CD4-positive, alpha-beta T cell (primary cell): ENCODE measurements at regions not wholly inside any gene's neighbourhood (a gene's known extent, or its start where the extent isn't known, plus 50 kb on each side); places are given as distances from the start of the nearest gene placed in this dataset.
A peak's percentile ranks its signal among the peaks of the same experiment; 100 is the strongest.

Experiments
- ATAC-seq: fragments of 200-7000 bp; cut with Tn5 transposase; one replicate; pipeline ENCODE4 v1.10.0; 2022; ENCODE audit warnings: mild to moderate bottlenecking; ENCODE audit not compliant: poor library complexity
- CTCF ChIA-PET: fragments of 350-600 bp; sonication (Branson Sonifier 250); formaldehyde crosslinking; loops from one replicate; lab custom pipeline; 2021; ENCODE audit warnings: antibody characterized with exemption, inconsistent platforms; lab: Charles Lee
- POLR2A ChIA-PET: fragments of 350-600 bp; sonication (Branson Sonifier 250); formaldehyde crosslinking; loops from one replicate; lab custom pipeline; 2021; ENCODE audit warnings: antibody characterized with exemption, inconsistent platforms; lab: Charles Lee
- DNase-seq, 14 experiments: peaks; one replicate each; pipeline ENCODE4 v3.0.0-alpha.2; 2013 to 2020; ENCODE audit warnings: mixed read lengths in 2 of 14
- H3K27ac ChIP-seq, 2 donors: one replicate each; pipeline versions ENCODE4 v1.5.1 to v1.7.0; 2013; ENCODE audit warnings: low read length in 2 of 2, low read depth in 1 of 2, mild to moderate bottlenecking in 1 of 2
- H3K27me3 ChIP-seq, 2 experiments: 1 replicate in 1 of 2; 2 replicates in 1 of 2; pipeline versions ENCODE4 v1.6.1 to v1.7.0; 2013; ENCODE audit warnings: low read length in 2 of 2, control low read depth in 1 of 2, mild to moderate bottlenecking in 1 of 2, moderate library complexity in 1 of 2; ENCODE audit not compliant: insufficient read depth in 2 of 2, control insufficient read depth in 1 of 2
- H3K36me3 ChIP-seq: one replicate; pipeline ENCODE4 v1.6.1; 2013; ENCODE audit warnings: low read length, control low read depth; ENCODE audit not compliant: insufficient read depth
- H3K4me1 ChIP-seq: one replicate; pipeline ENCODE4 v1.6.1; 2013; ENCODE audit warnings: low read length, control low read depth; ENCODE audit not compliant: insufficient read depth
- H3K4me3 ChIP-seq: one replicate; pipeline ENCODE4 v1.5.1; 2013; ENCODE audit warnings: mild to moderate bottlenecking, low read length, moderate library complexity
- H3K9me3 ChIP-seq, 2 experiments: 1 replicate in 1 of 2; 2 replicates in 1 of 2; pipeline versions ENCODE4 v1.6.1 to v1.7.0; 2013; ENCODE audit warnings: low read length in 2 of 2, mild to moderate bottlenecking in 2 of 2, control low read depth in 1 of 2, moderate library complexity in 1 of 2; ENCODE audit not compliant: control insufficient read depth in 1 of 2, insufficient read depth in 1 of 2
- H3K27ac Mint-ChIP-seq: one replicate; pipeline ENCODE4 v1.8.0; 2020; ENCODE audit warnings: mixed read lengths
- H3K27me3 Mint-ChIP-seq: one replicate; pipeline ENCODE4 v1.8.0; 2021; ENCODE audit warnings: mixed read lengths
- H3K36me3 Mint-ChIP-seq: one replicate; pipeline ENCODE4 v1.8.0; 2021; ENCODE audit warnings: low read depth, mixed read lengths
- H3K4me1 Mint-ChIP-seq: one replicate; pipeline ENCODE4 v1.8.0; 2021; ENCODE audit warnings: low read depth, mixed read lengths
- H3K4me3 Mint-ChIP-seq: one replicate; pipeline ENCODE4 v1.8.0; 2020; ENCODE audit warnings: mild to moderate bottlenecking, mixed read lengths
- H3K9me3 Mint-ChIP-seq: one replicate; pipeline ENCODE4 v1.8.0; 2020; ENCODE audit warnings: mixed read lengths
- intact Hi-C, 2 experiments: fragments of 100-400 bp; cut with DNase I in 1 of 2; cut with micrococcal nuclease in 1 of 2; formaldehyde crosslinking; loops; one replicate each; pipeline versions ENCODE4 v1.15.1 to v1.9.0; 2023 to 2025; cut with DNase I, micrococcal nuclease
- TF ChIP-seq, protein P1 (sequence below): fragments of 200-600 bp; IDR thresholded peaks from one replicate; pipeline ENCODE4 v1.8.0; 2022; ENCODE audit warnings: antibody characterized with exemption, mild to moderate bottlenecking

DNA sequence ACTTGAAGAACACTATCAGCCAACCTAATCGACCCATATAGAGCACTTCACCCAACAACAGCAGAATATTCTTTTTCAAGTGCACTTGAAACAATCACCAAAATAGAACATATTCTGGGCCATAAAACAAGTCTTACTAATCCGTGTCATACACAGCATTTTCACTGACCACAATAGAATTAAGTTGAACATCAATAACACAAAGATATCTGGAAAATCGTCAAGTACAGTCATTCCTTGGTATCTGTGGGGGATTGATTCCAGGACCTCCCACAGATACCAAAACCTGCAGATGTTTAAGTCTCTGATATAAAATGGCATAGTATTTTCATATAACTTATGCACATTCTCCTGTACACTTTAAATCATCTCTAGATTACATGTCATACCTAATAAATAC is 295.7 kb downstream of the BCL11B start:
- intact Hi-C loops: loop anchor here in 1 of 2 experiments (5.0 kb wide), 1 partner anchor 44 kb away; no protein-coding TSS in a partner anchor
- H3K27ac Mint-ChIP-seq: no peak overlapping the region
- Histone ChIP-seq H3K4me3 (no peak overlapping the region), H3K27ac (no peak overlapping the region), H3K36me3 (no peaks in the 10 kb centered on the region), H3K9me3 (peaks cover 4 to 13% of the 10 kb centered on the region in 2 experiments), H3K4me1 (no peaks in the 10 kb centered on the region), H3K27me3 (no peaks in the 10 kb centered on the region)
- H3K4me1 Mint-ChIP-seq: peaks cover 8% of the 10 kb centered on the region
- H3K36me3 Mint-ChIP-seq: peaks cover 4% of the 10 kb centered on the region
- no peak for ATAC-seq
- CTCF ChIA-PET: no interaction called here
- peaks cover 6% of the 10 kb centered on the region for H3K9me3 Mint-ChIP-seq
- H3K27me3 Mint-ChIP-seq: no peaks in the 10 kb centered on the region
- POLR2A ChIA-PET: no interaction called here
- no peak overlapping the region for H3K4me3 Mint-ChIP-seq
- no peak for DNase-seq
- TF ChIP-seq, protein P1, sequence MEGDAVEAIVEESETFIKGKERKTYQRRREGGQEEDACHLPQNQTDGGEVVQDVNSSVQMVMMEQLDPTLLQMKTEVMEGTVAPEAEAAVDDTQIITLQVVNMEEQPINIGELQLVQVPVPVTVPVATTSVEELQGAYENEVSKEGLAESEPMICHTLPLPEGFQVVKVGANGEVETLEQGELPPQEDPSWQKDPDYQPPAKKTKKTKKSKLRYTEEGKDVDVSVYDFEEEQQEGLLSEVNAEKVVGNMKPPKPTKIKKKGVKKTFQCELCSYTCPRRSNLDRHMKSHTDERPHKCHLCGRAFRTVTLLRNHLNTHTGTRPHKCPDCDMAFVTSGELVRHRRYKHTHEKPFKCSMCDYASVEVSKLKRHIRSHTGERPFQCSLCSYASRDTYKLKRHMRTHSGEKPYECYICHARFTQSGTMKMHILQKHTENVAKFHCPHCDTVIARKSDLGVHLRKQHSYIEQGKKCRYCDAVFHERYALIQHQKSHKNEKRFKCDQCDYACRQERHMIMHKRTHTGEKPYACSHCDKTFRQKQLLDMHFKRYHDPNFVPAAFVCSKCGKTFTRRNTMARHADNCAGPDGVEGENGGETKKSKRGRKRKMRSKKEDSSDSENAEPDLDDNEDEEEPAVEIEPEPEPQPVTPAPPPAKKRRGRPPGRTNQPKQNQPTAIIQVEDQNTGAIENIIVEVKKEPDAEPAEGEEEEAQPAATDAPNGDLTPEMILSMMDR: no peak

DNA sequence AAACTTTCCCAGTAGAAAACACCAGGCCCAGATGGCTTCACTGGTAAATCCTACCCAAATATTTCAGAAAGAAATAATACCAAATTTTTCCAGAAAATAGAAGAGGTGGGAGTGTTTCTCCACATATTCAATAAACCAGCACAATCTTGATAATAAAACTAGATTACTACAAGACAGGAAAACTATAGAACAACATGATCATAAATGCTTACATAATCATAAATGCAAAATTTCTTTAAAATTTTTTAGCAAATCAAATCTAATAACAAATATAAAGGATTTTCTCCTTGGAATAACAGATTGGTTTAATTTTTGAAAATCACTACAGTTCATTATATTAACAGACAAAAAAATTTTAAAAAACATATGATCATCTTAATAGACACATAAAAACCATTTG is 294.5 kb downstream of the BCL11B start:
- H3K36me3 Mint-ChIP-seq: peaks cover 4% of the 10 kb centered on the region
- ChIA-PET POLR2A (no interaction called here), CTCF (no interaction called here)
- H3K9me3 Mint-ChIP-seq: peaks cover 9% of the 10 kb centered on the region
- Histone ChIP-seq H3K4me1 (peaks cover 2% of the 10 kb centered on the region), H3K9me3 (peaks cover 4 to 13% of the 10 kb centered on the region in 2 experiments), H3K27ac (no peak overlapping the region), H3K36me3 (no peaks in the 10 kb centered on the region), H3K4me3 (no peak overlapping the region), H3K27me3 (no peaks in the 10 kb centered on the region)
- no peak overlapping the region for H3K27ac Mint-ChIP-seq
- intact Hi-C loops: loop anchor here in 1 of 2 experiments (5.0 kb wide), 1 partner anchor 45 kb away; no protein-coding TSS in a partner anchor
- ATAC-seq (no peak), DNase-seq (no peak)
- H3K4me1 Mint-ChIP-seq: peaks cover 17% of the 10 kb centered on the region
- TF ChIP-seq, protein P1: no peak
- H3K4me3 Mint-ChIP-seq: no peak overlapping the region
- H3K27me3 Mint-ChIP-seq: no peaks in the 10 kb centered on the region

DNA sequence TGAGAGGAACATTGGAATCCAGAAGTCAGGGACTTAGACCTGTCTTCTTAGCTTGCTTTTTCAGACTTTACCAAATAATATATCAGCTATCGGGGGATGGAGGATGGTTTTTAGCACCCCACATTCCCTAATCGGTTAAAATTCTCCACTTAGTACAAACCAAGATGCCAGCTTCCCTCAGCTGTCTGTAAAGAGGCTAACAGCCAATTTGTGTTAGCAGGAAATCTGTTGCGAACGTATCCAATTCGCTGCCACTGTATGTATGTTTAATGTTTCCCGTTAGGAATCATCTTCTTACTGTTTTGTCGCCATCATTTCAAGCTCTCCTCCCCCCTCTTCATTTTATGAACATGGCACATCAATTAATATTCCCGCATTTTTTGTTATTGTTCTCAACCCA is 289.0 kb downstream of the BCL11B start:
- Histone ChIP-seq H3K27ac (no peak overlapping the region), H3K4me3 (no peak overlapping the region), H3K36me3 (no peaks in the 10 kb centered on the region), H3K4me1 (peaks cover 32% of the 10 kb centered on the region), H3K27me3 (no peaks in the 10 kb centered on the region), H3K9me3 (peaks cover 0 to 7% of the 10 kb centered on the region in 2 experiments)
- ChIA-PET CTCF (no interaction called here), POLR2A (interaction anchor here (0.7 to 3.4 kb wide), 5 partner anchors 28 to 1005 kb away, joined by 3 to 29 read pairs (median 3); no protein-coding TSS in a partner anchor)
- peaks cover 3% of the 10 kb centered on the region for H3K9me3 Mint-ChIP-seq
- TF ChIP-seq, protein P1: no peak
- no peaks in the 10 kb centered on the region for H3K27me3 Mint-ChIP-seq
- peak overlapping the region; percentile 2 for H3K4me3 Mint-ChIP-seq
- DNase-seq: no peak
- peaks cover 4% of the 10 kb centered on the region for H3K36me3 Mint-ChIP-seq
- peak overlapping the region; percentile 89 for H3K27ac Mint-ChIP-seq
- intact Hi-C loops: loop anchor here (5.0 to 10.0 kb wide), 2 partner anchors 46 to 282 kb away; no protein-coding TSS in a partner anchor
- no peak for ATAC-seq
- H3K4me1 Mint-ChIP-seq: peaks cover 50% of the 10 kb centered on the region
